Activated CD4-positive, alpha-beta T cell treated with anti-CD3 and anti-CD28 coated beads for 36 hours (primary cell): ENCODE measurements at regions not wholly inside any gene's neighbourhood (a gene's known extent, or its start where the extent isn't known, plus 50 kb on each side); places are given as distances from the start of the nearest gene placed in this dataset.
A peak's percentile ranks its signal among the peaks of the same experiment; 100 is the strongest.

ENCODE experiments used
- ATAC-seq: fragments of 200-7000 bp; cut with Tn5 transposase; one replicate; pipeline ENCODE4 v1.10.0; 2021; ENCODE audit warnings: mild to moderate bottlenecking, moderate library complexity
- CTCF ChIA-PET: fragments of 350-600 bp; sonication (Branson Sonifier 250); formaldehyde crosslinking; loops from one replicate; lab custom pipeline; 2021; ENCODE audit warnings: antibody characterized with exemption; lab: Charles Lee
- POLR2A ChIA-PET: fragments of 350-600 bp; sonication (Branson Sonifier 250); formaldehyde crosslinking; loops from one replicate; lab custom pipeline; 2021; ENCODE audit warnings: antibody characterized with exemption, inconsistent platforms; lab: Charles Lee
- DNase-seq: peaks from one replicate; pipeline ENCODE4 v3.0.0-alpha.2; 2020
- H3K27ac Mint-ChIP-seq: one replicate; pipeline ENCODE4 v1.8.0; 2021; ENCODE audit warnings: mixed read lengths
- H3K27me3 Mint-ChIP-seq: one replicate; pipeline ENCODE4 v1.8.0; 2021; ENCODE audit warnings: mixed read lengths
- H3K36me3 Mint-ChIP-seq: one replicate; pipeline ENCODE4 v1.8.0; 2021; ENCODE audit warnings: low read depth, mixed read lengths
- H3K4me1 Mint-ChIP-seq: one replicate; pipeline ENCODE4 v1.8.0; 2021; ENCODE audit warnings: mixed read lengths
- H3K4me3 Mint-ChIP-seq: one replicate; pipeline ENCODE4 v1.8.0; 2021; ENCODE audit warnings: mild to moderate bottlenecking, moderate library complexity, mixed read lengths
- H3K9me3 Mint-ChIP-seq: one replicate; pipeline ENCODE4 v1.8.0; 2021; ENCODE audit warnings: low read depth, mixed read lengths
- intact Hi-C, 2 experiments: fragments of 100-400 bp; cut with DNase I in 1 of 2; cut with micrococcal nuclease in 1 of 2; formaldehyde crosslinking; loops; one replicate each; pipeline versions ENCODE4 v1.14.2 to v1.15.1; 2022 to 2024; cut with DNase I, micrococcal nuclease

DNA sequence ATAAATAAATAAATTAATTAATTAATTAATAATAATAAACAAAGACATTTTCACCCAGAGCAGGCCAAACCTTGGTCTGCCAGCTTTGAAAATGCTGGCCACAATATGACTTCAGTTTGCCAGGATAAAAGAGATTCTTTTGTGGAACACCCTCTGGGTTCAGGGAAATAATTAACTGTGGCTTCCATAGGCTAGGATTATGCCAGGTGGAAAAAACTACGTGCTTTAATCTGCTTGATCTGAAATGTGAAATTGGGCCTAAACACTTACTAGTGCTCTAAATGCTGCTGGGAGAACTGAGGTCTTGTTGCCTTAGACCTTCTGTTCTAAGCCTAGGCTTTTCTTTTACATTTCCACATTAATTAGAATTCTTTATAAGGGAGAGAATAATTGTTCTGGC, 650.0 kb downstream of the DIAPH3 start:
- H3K27ac Mint-ChIP-seq = no peak overlapping the region
- ChIA-PET CTCF (no interaction called here), POLR2A (no interaction called here)

GRCh38 chr13:59514316-59514715, 649.4 kb downstream of the DIAPH3 start:
- Mint-ChIP-seq H3K4me1 (no peaks in the 10 kb centered on the region), H3K4me3 (no peak overlapping the region), H3K27me3 (no peaks in the 10 kb centered on the region), H3K36me3 (no peaks in the 10 kb centered on the region), H3K27ac (no peak overlapping the region), H3K9me3 (no peaks in the 10 kb centered on the region)
- DNase-seq = no peak
- ChIA-PET CTCF (no interaction called here), POLR2A (no interaction called here)
- ATAC-seq = no peak
- intact Hi-C loops = no loop called here

More for the DNA sequence above, 650.0 kb downstream of the DIAPH3 start:
- intact Hi-C loops = no loop called here
- Mint-ChIP-seq H3K4me1 (no peaks in the 10 kb centered on the region), H3K4me3 (no peak overlapping the region), H3K36me3 (no peaks in the 10 kb centered on the region), H3K27me3 (no peaks in the 10 kb centered on the region), H3K9me3 (no peaks in the 10 kb centered on the region)
- DNase-seq = no peak
- no peak for ATAC-seq

DNA sequence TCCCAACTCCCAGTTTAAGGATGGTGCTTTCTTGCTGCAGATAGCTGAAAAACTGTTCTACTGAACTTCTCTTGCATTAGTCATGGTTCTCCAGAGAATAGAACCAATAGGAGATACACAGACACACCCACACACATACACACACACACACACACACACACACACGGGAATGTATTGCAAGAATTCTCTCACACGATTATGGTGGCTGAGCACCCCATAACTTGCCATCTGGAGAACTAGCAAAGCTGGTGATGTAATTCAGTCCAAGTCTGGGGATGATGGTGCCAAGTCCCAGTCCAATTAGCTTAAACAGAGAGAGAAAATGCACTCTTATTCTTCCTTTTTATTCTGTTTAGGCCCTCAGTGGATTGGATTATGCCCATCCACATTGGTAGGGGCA, 643.9 kb downstream of the DIAPH3 start:
- intact Hi-C loops = no loop called here
- Mint-ChIP-seq H3K36me3 (no peaks in the 10 kb centered on the region), H3K4me1 (no peaks in the 10 kb centered on the region), H3K9me3 (no peaks in the 10 kb centered on the region), H3K27me3 (no peaks in the 10 kb centered on the region), H3K27ac (no peak overlapping the region), H3K4me3 (no peak overlapping the region)
- CTCF ChIA-PET = no interaction called here
- no peak for ATAC-seq
- POLR2A ChIA-PET = interaction anchor here (0.7 kb wide), 1 partner anchor 685 kb away, joined by 5 read pairs; no protein-coding TSS in a partner anchor
- no peak for DNase-seq

DNA sequence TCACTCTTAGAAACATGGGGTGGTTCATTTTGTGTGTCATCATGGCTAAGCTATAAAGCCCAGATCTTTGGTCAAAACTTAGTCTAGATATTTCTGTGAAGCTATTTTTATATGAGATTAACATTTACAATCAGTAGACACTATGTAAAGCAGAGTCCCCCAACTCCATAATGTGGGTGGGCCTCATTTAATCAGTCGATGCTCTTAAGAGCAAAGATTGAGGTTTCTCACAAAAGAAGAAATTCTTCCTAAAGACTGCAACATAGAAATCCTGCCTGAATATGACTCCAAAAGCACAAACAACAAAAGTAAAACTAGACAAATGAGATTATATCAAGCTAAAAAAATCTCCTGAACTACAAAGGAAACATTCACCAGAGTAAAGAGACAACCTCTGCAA, 642.2 kb downstream of the DIAPH3 start:
- no peak for DNase-seq
- CTCF ChIA-PET = interaction anchor here (0.8 to 1.0 kb wide), 2 partner anchors 17 to 24 kb away, joined by 3 to 4 read pairs; no protein-coding TSS in a partner anchor
- intact Hi-C loops = no loop called here
- H3K36me3 Mint-ChIP-seq = no peaks in the 10 kb centered on the region
- H3K4me3 Mint-ChIP-seq = no peak overlapping the region
- H3K4me1 Mint-ChIP-seq = no peaks in the 10 kb centered on the region
- no peaks in the 10 kb centered on the region for H3K27me3 Mint-ChIP-seq
- H3K9me3 Mint-ChIP-seq = no peaks in the 10 kb centered on the region
- H3K27ac Mint-ChIP-seq = no peak overlapping the region
- POLR2A ChIA-PET = no interaction called here
- no peak for ATAC-seq

- POLR2A ChIA-PET = no interaction called here
- DNase-seq (no peak), ATAC-seq (no peak)
- Mint-ChIP-seq H3K4me1 (no peaks in the 10 kb centered on the region), H3K9me3 (no peaks in the 10 kb centered on the region), H3K4me3 (no peak overlapping the region), H3K27ac (no peak overlapping the region), H3K36me3 (no peaks in the 10 kb centered on the region), H3K27me3 (no peaks in the 10 kb centered on the region)
- intact Hi-C loops = no loop called here
- CTCF ChIA-PET = no interaction called here
Observed at GRCh38 chr13:59522652-59523051, 641.1 kb downstream of the DIAPH3 start.

DNA sequence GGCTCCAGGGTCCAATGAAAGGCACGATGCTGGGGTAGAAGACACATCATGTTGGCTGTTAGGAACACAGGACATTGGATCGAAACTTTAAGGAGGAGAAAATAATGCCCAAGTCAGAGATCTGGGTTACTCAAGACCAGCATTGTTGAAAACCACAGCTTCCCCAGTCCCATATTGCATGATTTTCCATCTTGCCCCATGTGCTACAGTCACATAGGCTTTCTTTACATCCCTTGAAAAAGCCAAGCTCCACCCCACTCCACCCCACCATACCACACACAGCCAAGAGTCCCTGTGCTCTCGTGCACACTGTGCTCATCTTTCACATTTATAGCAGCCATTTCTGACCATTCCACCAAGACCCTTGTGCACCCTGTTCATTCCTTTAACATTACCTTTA, 636.2 kb downstream of the DIAPH3 start:
- no peaks in the 10 kb centered on the region for H3K27me3 Mint-ChIP-seq
- H3K36me3 Mint-ChIP-seq = no peaks in the 10 kb centered on the region
- no peak overlapping the region for H3K4me3 Mint-ChIP-seq
- ChIA-PET CTCF (no interaction called here), POLR2A (no interaction called here)
- intact Hi-C loops = no loop called here
- ATAC-seq (no peak), DNase-seq (no peak)
- peaks cover 14% of the 10 kb centered on the region for H3K4me1 Mint-ChIP-seq
- H3K9me3 Mint-ChIP-seq = no peaks in the 10 kb centered on the region
- H3K27ac Mint-ChIP-seq = no peak overlapping the region

DNA sequence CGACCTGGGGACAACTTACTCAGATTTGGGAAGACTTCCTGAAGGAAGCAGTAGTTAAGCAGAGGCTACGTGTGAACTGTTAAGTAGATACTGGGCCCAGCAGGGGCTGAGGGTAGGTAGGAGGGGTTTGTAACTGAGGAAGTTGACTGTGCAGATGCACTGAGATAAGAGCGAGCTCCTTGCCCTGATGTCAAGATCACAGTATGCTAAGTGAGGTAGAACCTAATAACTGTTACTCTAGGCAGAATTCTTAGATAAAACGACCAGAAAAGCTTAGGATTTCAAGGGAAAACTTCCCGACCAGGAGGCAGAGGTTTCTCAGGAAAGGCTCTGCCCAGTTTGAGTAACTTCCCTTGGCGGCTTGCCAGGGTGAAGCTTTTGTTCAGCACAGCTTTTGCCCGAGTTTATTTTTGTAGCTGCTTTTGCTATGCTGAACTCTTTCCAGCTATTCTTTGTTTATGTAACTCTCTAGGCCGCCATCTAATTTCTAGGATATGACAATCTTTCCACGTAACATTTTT, 632.1 kb downstream of the DIAPH3 start:
- H3K36me3 Mint-ChIP-seq = no peaks in the 10 kb centered on the region
- peak; percentile 66 for ATAC-seq
- no peaks in the 10 kb centered on the region for H3K9me3 Mint-ChIP-seq
- CTCF ChIA-PET = interaction anchor here (0.5 to 1.1 kb wide), 2 partner anchors 20 to 778 kb away, joined by 3 read pairs; no protein-coding TSS in a partner anchor
- peaks cover 14% of the 10 kb centered on the region for H3K4me1 Mint-ChIP-seq
- intact Hi-C loops = no loop called here
- POLR2A ChIA-PET = no interaction called here
- no peak overlapping the region for H3K4me3 Mint-ChIP-seq
- no peak overlapping the region for H3K27ac Mint-ChIP-seq
- DNase-seq = peak; percentile 25
- no peaks in the 10 kb centered on the region for H3K27me3 Mint-ChIP-seq

GRCh38 chr13:59532405-59532804, 631.3 kb downstream of the DIAPH3 start:
- POLR2A ChIA-PET = no interaction called here

DNA sequence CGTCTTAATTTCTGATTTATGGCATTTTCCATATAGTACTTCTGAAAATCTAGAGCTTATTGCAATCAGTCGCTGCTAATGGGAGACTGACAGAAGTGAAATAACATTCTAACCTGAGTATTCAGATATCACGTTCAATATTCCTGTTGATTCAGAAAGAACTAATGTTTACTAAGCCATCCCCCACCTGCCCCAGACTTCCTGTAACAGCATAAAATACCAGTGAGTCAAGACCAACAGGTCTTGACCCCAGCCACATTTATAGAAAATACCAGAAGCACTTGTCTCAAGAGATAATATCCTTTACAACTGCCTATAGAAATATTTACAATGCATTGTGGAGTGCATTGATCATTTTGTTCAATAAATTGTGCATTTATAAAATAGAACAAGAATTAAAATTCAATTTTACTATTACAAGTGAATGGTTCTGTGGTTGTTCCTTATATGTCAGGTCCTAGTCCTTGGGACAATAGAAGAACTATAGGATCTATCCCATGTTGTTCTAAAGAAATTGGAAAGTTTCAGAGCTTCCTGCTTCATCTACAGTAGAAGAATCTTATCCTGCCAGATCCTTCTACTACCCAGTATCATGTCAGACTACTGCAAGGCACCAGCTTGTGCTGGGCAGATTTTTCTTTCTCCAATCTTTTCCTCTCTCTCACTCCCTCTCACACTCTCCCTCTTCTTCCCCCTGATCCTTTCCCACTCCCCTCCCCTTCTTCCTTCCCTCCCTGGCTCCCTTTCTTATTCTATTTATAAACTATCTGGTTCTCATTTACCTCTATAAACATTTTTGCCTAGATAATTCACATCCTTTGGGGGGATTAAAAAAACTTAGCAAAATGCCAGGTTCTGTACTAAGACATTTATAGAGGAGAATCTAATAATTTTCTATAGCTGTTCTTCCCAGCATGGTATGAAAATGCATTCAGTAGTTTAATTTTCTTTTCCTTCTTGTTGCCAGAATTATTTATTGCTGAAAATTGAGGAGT, 629.9 kb downstream of the DIAPH3 start:
- Mint-ChIP-seq H3K9me3 (no peaks in the 10 kb centered on the region), H3K36me3 (no peaks in the 10 kb centered on the region), H3K27me3 (no peaks in the 10 kb centered on the region), H3K27ac (no peak overlapping the region), H3K4me1 (peaks cover 14% of the 10 kb centered on the region), H3K4me3 (no peak overlapping the region)
- ChIA-PET POLR2A (no interaction called here), CTCF (no interaction called here)
- intact Hi-C loops = no loop called here
- no peak for DNase-seq
- no peak for ATAC-seq

More at GRCh38 chr13:59532405-59532804, 631.3 kb downstream of the DIAPH3 start:
- DNase-seq (no peak), ATAC-seq (no peak)
- intact Hi-C loops = no loop called here
- no peak overlapping the region for H3K27ac Mint-ChIP-seq
- CTCF ChIA-PET = interaction anchor here (1.1 to 1.2 kb wide), 2 partner anchors 11 to 19 kb away, joined by 3 read pairs; no protein-coding TSS in a partner anchor
- H3K4me1 Mint-ChIP-seq = peaks cover 14% of the 10 kb centered on the region
- no peaks in the 10 kb centered on the region for H3K27me3 Mint-ChIP-seq
- no peaks in the 10 kb centered on the region for H3K9me3 Mint-ChIP-seq
- no peaks in the 10 kb centered on the region for H3K36me3 Mint-ChIP-seq
- H3K4me3 Mint-ChIP-seq = no peak overlapping the region

- no peak for ATAC-seq
- ChIA-PET CTCF (no interaction called here), POLR2A (no interaction called here)
- no peaks in the 10 kb centered on the region for H3K9me3 Mint-ChIP-seq
- no peak for DNase-seq
- no peak overlapping the region for H3K27ac Mint-ChIP-seq
- no peak overlapping the region for H3K4me3 Mint-ChIP-seq
- H3K4me1 Mint-ChIP-seq = peaks cover 14% of the 10 kb centered on the region
- intact Hi-C loops = no loop called here
- H3K36me3 Mint-ChIP-seq = no peaks in the 10 kb centered on the region
- H3K27me3 Mint-ChIP-seq = no peaks in the 10 kb centered on the region
Observed at GRCh38 chr13:59534806-59535205, 628.9 kb downstream of the DIAPH3 start.

- intact Hi-C loops = no loop called here
- no peak for ATAC-seq
- ChIA-PET CTCF (interaction anchor here (1.2 kb wide), 1 partner anchor 8 kb away, joined by 3 read pairs; no protein-coding TSS in a partner anchor), POLR2A (no interaction called here)
- no peaks in the 10 kb centered on the region for H3K36me3 Mint-ChIP-seq
- H3K27ac Mint-ChIP-seq = no peak overlapping the region
- H3K9me3 Mint-ChIP-seq = no peaks in the 10 kb centered on the region
- no peaks in the 10 kb centered on the region for H3K27me3 Mint-ChIP-seq
- no peaks in the 10 kb centered on the region for H3K4me1 Mint-ChIP-seq
- no peak overlapping the region for H3K4me3 Mint-ChIP-seq
- no peak for DNase-seq
Observed at GRCh38 chr13:59537500-59537899, 626.2 kb downstream of the DIAPH3 start.

- intact Hi-C loops = no loop called here
- H3K27ac Mint-ChIP-seq = no peak overlapping the region
- H3K9me3 Mint-ChIP-seq = no peaks in the 10 kb centered on the region
- POLR2A ChIA-PET = no interaction called here
- no peaks in the 10 kb centered on the region for H3K27me3 Mint-ChIP-seq
- no peak overlapping the region for H3K4me3 Mint-ChIP-seq
- DNase-seq (no peak), ATAC-seq (no peak)
- H3K4me1 Mint-ChIP-seq = no peaks in the 10 kb centered on the region
- CTCF ChIA-PET = interaction anchor here (0.7 to 1.2 kb wide), 2 partner anchors 9 to 17 kb away, joined by 3 read pairs; no protein-coding TSS in a partner anchor
- H3K36me3 Mint-ChIP-seq = no peaks in the 10 kb centered on the region
Observed at GRCh38 chr13:59538512-59538911, 625.2 kb downstream of the DIAPH3 start.
